ENCODE measurements at regions not wholly inside any gene's neighbourhood (a gene's known extent, or its start where the extent isn't known, plus 50 kb on each side); places are given as distances from the start of the nearest gene placed in this dataset.

DNA sequence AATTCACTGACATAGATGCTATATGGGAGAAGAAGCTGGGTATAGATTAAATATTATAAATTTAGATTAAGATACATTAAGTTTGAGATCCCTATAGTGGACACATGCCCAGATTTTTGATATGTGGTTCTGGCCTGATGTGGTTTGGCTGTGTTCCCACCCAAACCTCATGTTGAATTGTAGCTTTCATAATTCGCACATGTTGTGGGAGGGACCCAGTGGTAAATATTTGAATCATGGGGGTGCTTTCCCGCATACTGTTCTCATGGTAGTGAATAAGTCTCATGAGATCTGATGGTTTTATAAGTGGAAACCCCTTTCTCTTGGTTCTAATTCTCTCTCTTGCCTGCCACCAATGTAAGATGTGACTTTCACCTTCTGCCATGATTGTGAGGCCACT, 189.4 kb upstream of the CD96 start:
- DNase-seq (ENCODE audit: low read depth), result no peak

DNA sequence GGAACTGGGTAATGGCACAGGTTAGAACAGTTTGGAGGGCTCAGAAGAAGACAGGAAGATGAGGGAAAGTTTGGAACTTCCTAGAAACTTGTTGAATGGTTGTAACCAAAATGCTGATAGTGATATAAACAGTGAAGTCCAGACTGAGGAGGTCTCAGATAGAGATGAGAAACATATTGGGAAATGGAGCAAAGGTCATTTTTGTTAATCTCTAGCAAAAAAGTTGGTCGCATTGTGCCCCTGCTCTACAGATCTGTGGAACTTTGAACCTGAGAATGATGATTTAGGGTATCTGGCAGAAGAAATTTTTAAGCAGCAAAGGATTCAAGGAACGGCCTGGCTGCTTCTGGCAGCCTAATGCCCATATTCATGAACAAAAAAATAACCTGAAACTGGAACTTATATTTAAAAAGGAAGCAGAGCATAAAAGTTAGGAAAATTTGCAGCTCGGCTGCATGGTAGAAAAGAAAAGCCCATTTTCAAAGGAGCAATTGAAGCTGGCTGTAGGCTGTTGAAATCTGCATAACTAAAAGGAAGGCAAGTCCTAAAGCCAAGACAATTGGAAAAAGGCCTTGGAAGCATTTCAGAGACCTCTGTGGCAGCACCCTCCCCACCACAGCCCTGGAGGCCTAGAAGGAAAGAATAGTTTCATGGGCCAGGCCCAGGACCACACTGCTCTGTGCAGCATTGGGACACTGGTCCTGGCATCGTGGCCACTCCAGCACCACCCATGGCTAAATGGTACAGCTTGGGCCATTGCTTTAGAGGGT, 182.6 kb upstream of the CD96 start:
- DNase-seq (ENCODE audit: low read depth), result no peak

DNA sequence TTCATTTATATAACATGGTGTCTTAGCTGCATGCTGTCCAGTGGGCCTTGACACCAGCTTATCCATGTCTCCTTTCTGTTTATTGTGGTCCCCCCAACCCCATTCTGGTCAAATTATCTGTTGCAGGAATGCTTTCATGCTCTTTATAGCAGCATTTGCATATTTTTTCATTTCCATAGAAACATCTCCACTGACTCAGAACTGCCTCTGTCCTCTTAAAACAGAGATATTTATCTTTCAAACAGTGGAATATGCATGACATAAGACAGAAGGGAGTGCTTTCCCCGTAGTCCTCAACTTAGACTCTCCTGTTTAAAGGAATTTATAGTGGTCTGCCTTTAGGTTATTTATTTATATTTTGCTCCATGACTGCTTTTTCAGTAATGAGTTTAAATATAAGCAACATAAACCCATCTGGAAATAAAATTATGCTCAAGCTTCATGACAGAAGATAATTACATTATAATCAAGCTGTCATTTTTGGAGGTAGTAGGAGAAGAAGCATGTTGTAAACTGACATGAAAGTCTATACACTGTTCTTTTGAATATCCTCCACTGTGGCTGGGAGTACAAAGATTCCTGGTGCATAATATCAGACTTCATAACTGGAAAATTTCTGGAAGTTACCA, 179.5 kb upstream of the CD96 start:
- no peak for DNase-seq (ENCODE audit: low read depth)

DNA sequence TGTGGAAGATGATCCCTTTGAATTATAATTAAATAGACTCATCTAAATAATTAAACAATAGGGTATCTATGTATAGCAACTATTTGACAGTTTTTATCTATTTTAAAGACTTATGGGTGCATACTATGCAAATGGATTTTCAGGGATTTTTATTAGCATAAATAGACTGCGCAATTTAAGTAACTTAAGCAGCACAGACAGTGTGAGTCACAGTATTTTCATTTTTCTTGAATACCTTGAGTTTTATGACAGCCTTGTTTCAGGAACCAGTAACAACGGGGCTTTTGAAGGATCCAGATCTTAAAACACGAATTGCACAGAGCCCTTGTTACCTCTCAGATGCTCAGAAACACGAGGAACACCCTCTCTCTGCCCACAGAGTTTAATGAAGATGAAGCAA, 175.5 kb upstream of the CD96 start:
- DNase-seq (ENCODE audit: low read depth), result no peak

DNA sequence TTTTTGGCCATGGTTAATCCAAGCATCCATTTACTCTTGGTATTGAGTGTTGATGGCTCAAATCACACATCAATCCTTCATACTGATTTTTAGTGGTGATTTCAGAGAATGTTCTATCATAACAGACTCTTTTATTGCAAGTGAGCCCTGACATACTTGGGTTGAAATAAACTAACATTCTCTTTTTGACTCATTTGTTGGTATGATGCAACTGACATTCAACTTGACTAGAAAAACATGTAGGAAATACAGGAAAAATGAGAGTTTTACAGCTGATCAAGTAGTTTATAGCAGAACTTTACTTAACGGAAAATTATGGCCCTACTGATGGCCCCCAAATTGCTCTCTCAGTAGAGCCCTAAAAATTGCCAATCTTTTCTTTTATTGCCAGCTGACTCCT, 173.9 kb upstream of the CD96 start:
- DNase-seq (ENCODE audit: low read depth), result peak; percentile 32

DNA sequence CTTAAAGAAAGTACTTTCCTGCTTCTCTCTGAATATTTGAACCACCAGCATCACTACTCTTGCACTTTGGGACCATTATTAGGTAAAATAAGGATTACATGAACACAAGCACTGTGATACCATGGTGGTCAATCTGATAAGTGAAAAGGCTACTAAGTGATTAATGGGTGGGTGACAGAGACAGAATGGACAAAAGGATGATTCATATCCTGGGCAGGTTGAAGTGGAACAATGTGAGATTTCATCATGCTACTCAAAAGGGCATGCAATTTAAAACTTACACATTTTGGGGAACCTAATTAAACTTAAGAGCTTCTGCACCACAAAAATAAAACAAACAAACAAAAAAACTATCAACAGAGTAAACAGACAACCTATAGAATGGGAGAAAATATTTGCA, 172.0 kb upstream of the CD96 start:
- DNase-seq (ENCODE audit: low read depth), result peak; percentile 56

DNA sequence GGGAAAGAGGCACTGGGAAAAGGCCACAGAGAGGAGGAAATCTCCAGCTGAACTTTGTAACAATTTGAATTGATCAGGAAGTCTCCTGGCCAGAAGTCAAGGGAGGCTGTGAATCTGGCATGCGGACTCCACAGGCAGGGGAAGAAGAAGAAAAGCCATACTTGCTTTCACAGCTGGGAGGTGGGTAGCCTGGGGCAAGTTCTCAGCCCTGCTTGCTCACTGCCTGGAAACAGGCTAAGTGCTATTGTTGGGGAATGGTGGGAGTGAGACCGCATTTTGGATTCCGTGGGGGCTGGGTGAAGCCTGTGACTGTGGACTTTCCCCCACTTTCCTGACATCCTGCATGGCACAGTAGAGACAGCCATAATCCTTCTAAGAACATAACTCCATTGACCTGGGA, 168.8 kb upstream of the CD96 start:
- no peak for DNase-seq (ENCODE audit: low read depth)

DNA sequence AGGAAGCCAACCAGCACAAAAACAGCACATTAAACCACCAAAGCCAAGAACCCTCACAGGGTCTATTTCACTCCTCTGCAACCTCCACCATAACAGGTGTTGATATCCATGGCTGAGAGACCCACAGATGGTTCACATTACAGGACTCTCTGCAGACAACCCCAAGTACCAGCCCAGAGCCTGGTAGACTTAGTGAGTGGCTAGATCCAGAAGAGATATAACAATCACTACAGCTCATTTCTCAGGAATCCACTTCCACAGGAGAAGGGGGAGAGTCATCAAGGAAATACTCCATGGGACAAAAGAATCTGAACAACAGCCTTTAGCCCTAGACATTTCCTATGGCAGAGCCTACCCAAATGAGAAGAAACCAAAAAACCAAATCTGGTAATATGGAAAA, 168.1 kb upstream of the CD96 start:
- peak; percentile 26 for DNase-seq (ENCODE audit: low read depth)

- no peak for DNase-seq (ENCODE audit: low read depth)
Observed at GRCh38 chr3:111385971-111386495, 156.0 kb upstream of the CD96 start.

GRCh38 chr3:111392894-111393398, 149.1 kb upstream of the CD96 start:
- DNase-seq (ENCODE audit: low read depth), result peak; percentile 23

GRCh38 chr3:111412656-111413055, 129.3 kb upstream of the CD96 start:
- DNase-seq (ENCODE audit: low read depth), result peak; percentile 78

GRCh38 chr3:111414531-111414930, 127.5 kb upstream of the CD96 start:
- no peak for DNase-seq (ENCODE audit: low read depth)

GRCh38 chr3:111415018-111415417, 127.0 kb upstream of the CD96 start:
- no peak for DNase-seq (ENCODE audit: low read depth)

- DNase-seq (ENCODE audit: low read depth), result no peak
Observed at GRCh38 chr3:111418391-111418790, 123.6 kb upstream of the CD96 start.

DNA sequence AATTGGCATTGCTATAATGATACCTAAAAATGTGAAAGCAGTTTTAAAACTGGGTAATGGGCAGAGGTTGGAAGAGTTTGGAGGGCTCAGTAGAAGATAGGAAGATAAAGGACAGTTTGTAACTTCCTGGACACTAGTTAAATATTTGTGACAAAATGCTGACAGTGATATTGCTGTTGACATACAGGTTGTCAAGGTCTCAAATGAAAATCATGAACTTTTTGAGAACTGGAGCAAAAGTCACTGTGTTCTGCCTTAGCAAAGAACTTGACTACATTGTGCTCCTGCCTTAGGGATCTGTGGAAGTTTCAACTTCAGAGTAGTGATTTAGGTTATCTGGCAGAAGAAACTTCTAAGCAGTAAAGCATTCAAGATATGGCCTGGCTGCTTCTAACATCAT, 113.7 kb upstream of the CD96 start:
- DNase-seq (ENCODE audit: low read depth), result no peak

- no peak for DNase-seq (ENCODE audit: low read depth)
Observed at GRCh38 chr3:111434941-111435622, 106.9 kb upstream of the CD96 start.

DNA sequence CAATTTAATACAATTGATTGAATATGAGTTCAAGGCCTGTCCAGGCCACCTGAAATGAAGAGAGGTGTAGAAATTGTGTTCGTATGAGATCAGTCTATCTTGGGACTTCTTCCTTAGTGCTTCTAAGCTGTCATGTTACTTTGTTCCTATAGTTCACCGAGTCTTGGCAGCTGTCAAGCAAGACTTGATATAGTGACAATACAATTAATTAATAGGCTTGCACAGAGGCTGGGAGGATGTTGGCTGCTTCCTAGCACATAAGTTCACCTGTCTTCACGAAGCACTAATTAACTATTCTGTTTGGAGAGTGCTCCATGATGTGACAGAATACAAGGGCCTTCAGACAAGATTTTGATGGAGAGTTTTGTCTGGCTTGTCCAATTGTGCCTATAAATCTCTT, 103.7 kb upstream of the CD96 start:
- DNase-seq (ENCODE audit: low read depth), result no peak

GRCh38 chr3:111454551-111454950, 87.4 kb upstream of the CD96 start:
- no peak for DNase-seq (ENCODE audit: low read depth)

DNA sequence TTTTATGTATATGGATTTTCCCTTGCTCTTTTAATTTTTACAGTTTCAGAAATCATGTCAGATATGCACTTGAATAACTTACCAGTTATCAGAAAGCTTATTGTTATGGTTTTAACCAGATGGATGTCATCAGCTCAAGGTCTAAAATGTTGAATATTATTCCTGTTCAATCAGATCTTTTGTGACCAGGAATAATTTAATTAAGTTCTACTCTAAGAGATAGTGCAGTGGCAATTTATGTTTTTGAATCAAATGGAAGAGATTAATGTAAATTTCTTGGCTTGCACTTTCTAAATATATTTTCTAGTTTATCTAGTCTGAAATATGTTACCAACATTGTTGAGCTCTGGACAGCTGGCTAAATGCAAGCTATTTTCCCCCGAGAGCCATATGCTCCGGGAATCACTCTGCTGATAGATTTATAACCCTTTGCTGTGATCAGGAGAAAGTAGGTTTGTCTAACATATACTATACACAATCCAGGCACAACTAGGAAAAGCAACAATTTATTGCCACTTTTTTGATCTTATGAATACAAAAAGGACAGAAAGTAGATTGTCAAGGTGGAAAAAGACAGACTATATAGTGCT, 76.8 kb upstream of the CD96 start:
- no peak for DNase-seq (ENCODE audit: low read depth)

DNA sequence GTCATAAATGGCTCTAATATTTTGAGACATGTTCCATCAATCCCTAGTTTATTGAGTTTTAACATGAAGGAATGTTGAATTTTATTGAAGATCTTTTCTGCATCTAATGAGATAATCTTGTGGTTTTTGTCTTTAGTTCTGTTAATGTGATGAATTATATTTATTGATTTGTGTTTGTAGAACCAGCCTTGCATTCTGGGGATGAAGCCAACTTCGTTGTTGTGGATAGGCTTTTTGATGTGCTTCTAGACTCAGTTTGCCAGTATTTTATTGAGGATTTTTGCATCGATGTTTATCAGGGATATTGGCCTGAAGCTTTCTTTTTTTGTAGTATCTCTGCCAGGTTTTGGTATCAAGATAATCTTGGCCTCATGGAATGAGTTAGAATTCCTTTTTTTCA, 72.0 kb upstream of the CD96 start:
- no peak for DNase-seq (ENCODE audit: low read depth)

GRCh38 chr3:111471831-111472230, 70.2 kb upstream of the CD96 start:
- no peak for DNase-seq (ENCODE audit: low read depth)

- DNase-seq (ENCODE audit: low read depth), result peak; percentile 4
Observed at GRCh38 chr3:111472556-111472955, 69.4 kb upstream of the CD96 start.
